Muscle layer of duodenum (tissue), 2 donors: ENCODE measurements at regions not wholly inside any gene's neighbourhood (a gene's known extent, or its start where the extent isn't known, plus 50 kb on each side); places are given as distances from the start of the nearest gene placed in this dataset.
"Not testable (repeated sequence)": the region's sequence is repeated elsewhere in the genome, so short reads cannot be mapped to it uniquely, and the experiment has no call there.

Source experiments
- H3K27ac ChIP-seq: one replicate; pipeline ENCODE4 v1.7.0; 2013; ENCODE audit warnings: mild to moderate bottlenecking, low read length
- H3K27me3 ChIP-seq: one replicate; pipeline ENCODE4 v1.7.0; 2013; ENCODE audit warnings: low read depth, mild to moderate bottlenecking, control low read depth, low read length
- H3K36me3 ChIP-seq, 2 donors: one replicate each; pipeline ENCODE4 v1.7.0; 2013; ENCODE audit warnings: low read length in 2 of 2, control low read depth in 1 of 2, mild to moderate bottlenecking in 1 of 2; ENCODE audit not compliant: insufficient read depth in 2 of 2, control insufficient read depth in 1 of 2
- H3K4me1 ChIP-seq, 2 donors: one replicate each; pipeline ENCODE4 v1.7.0; 2013; ENCODE audit warnings: low read length in 2 of 2, mild to moderate bottlenecking in 2 of 2, control low read depth in 1 of 2, moderate library complexity in 1 of 2; ENCODE audit not compliant: insufficient read depth in 2 of 2, control insufficient read depth in 1 of 2
- H3K4me3 ChIP-seq, 2 donors: one replicate each; pipeline ENCODE4 v1.7.0; 2013; ENCODE audit warnings: low read length in 2 of 2, low read depth in 1 of 2, mild to moderate bottlenecking in 1 of 2
- H3K9me3 ChIP-seq, 2 donors: one replicate each; pipeline ENCODE4 v1.7.0; 2013; ENCODE audit warnings: low read length in 2 of 2, control low read depth in 1 of 2, mild to moderate bottlenecking in 1 of 2; ENCODE audit not compliant: control insufficient read depth in 1 of 2
- donor health status: healthy.

GRCh38 chr4:187726485-187726884, 269.1 kb upstream of the ZFP42 start:
- no peaks in the 10 kb centered on the region for H3K9me3 ChIP-seq
- H3K36me3 ChIP-seq, result no peaks in the 10 kb centered on the region
- no peaks in the 10 kb centered on the region for H3K27me3 ChIP-seq
- H3K4me1 ChIP-seq, result no peaks in the 10 kb centered on the region
- no peak overlapping the region for H3K4me3 ChIP-seq
- H3K27ac ChIP-seq, result no peak overlapping the region

- no peaks in the 10 kb centered on the region for H3K9me3 ChIP-seq
- H3K27me3 ChIP-seq, result no peaks in the 10 kb centered on the region
- H3K4me1 ChIP-seq, result no peaks in the 10 kb centered on the region
- no peaks in the 10 kb centered on the region for H3K36me3 ChIP-seq
- no peak overlapping the region for H3K4me3 ChIP-seq
- H3K27ac ChIP-seq, result no peak overlapping the region
Observed at GRCh38 chr4:187732524-187732923, 263.0 kb upstream of the ZFP42 start.

- Histone ChIP-seq H3K36me3 (no peaks in the 10 kb centered on the region), H3K4me3 (no peak overlapping the region), H3K27ac (no peak overlapping the region), H3K27me3 (no peaks in the 10 kb centered on the region), H3K9me3 (peaks cover 0 to 23% of the 10 kb centered on the region in 2 donors), H3K4me1 (no peaks in the 10 kb centered on the region)
Observed at GRCh38 chr4:187739771-187740170, 255.8 kb upstream of the ZFP42 start.

GRCh38 chr4:187744911-187745310, 250.7 kb upstream of the ZFP42 start:
- H3K4me1 ChIP-seq, result no peaks in the 10 kb centered on the region
- no peak overlapping the region for H3K27ac ChIP-seq
- H3K36me3 ChIP-seq, result no peaks in the 10 kb centered on the region
- H3K9me3 ChIP-seq, result peaks cover 0 to 9% of the 10 kb centered on the region in 2 donors
- no peak overlapping the region for H3K4me3 ChIP-seq
- H3K27me3 ChIP-seq, result no peaks in the 10 kb centered on the region

- not testable (repeated sequence) for H3K4me1 ChIP-seq, H3K27me3 ChIP-seq, H3K36me3 ChIP-seq, H3K9me3 ChIP-seq, H3K27ac ChIP-seq, H3K4me3 ChIP-seq
Observed at GRCh38 chr4:187750652-187751051, 244.9 kb upstream of the ZFP42 start.

GRCh38 chr4:187767158-187767557, 228.4 kb upstream of the ZFP42 start:
- no peak overlapping the region for H3K27ac ChIP-seq
- H3K27me3 ChIP-seq, result no peaks in the 10 kb centered on the region
- no peaks in the 10 kb centered on the region for H3K4me1 ChIP-seq
- no peaks in the 10 kb centered on the region for H3K36me3 ChIP-seq
- no peak overlapping the region for H3K4me3 ChIP-seq
- no peaks in the 10 kb centered on the region for H3K9me3 ChIP-seq

- Histone ChIP-seq H3K4me1 (no peaks in the 10 kb centered on the region), H3K9me3 (no peaks in the 10 kb centered on the region), H3K36me3 (no peaks in the 10 kb centered on the region), H3K27me3 (no peaks in the 10 kb centered on the region), H3K4me3 (no peak overlapping the region), H3K27ac (no peak overlapping the region)
Observed at GRCh38 chr4:187767687-187768086, 227.9 kb upstream of the ZFP42 start.

- H3K36me3 ChIP-seq, result no peaks in the 10 kb centered on the region
- H3K4me3 ChIP-seq, result no peak overlapping the region
- H3K4me1 ChIP-seq, result no peaks in the 10 kb centered on the region
- H3K27ac ChIP-seq, result no peak overlapping the region
- no peaks in the 10 kb centered on the region for H3K9me3 ChIP-seq
- H3K27me3 ChIP-seq, result no peaks in the 10 kb centered on the region
Observed at GRCh38 chr4:187770345-187770744, 225.2 kb upstream of the ZFP42 start.

- Histone ChIP-seq H3K4me3 (no peak overlapping the region), H3K4me1 (no peaks in the 10 kb centered on the region), H3K27ac (no peak overlapping the region), H3K9me3 (peaks cover 0 to 6% of the 10 kb centered on the region in 2 donors), H3K36me3 (no peaks in the 10 kb centered on the region), H3K27me3 (no peaks in the 10 kb centered on the region)
Observed at GRCh38 chr4:187777954-187778353, 217.6 kb upstream of the ZFP42 start.

GRCh38 chr4:187780070-187780469, 215.5 kb upstream of the ZFP42 start:
- H3K36me3 ChIP-seq, result no peaks in the 10 kb centered on the region
- peaks cover 0 to 13% of the 10 kb centered on the region in 2 donors for H3K9me3 ChIP-seq
- no peaks in the 10 kb centered on the region for H3K27me3 ChIP-seq
- no peak overlapping the region for H3K4me3 ChIP-seq
- no peak overlapping the region for H3K27ac ChIP-seq
- H3K4me1 ChIP-seq, result no peaks in the 10 kb centered on the region

- Histone ChIP-seq H3K27ac (no peak overlapping the region), H3K36me3 (no peaks in the 10 kb centered on the region), H3K4me3 (no peak overlapping the region), H3K27me3 (no peaks in the 10 kb centered on the region), H3K9me3 (peaks cover 0 to 13% of the 10 kb centered on the region in 2 donors), H3K4me1 (no peaks in the 10 kb centered on the region)
Observed at GRCh38 chr4:187782286-187782824, 213.2 kb upstream of the ZFP42 start.

- Histone ChIP-seq H3K4me1 (no peaks in the 10 kb centered on the region), H3K27ac (no peak overlapping the region), H3K36me3 (no peaks in the 10 kb centered on the region), H3K27me3 (no peaks in the 10 kb centered on the region), H3K9me3 (peaks cover 0 to 7% of the 10 kb centered on the region in 2 donors), H3K4me3 (no peak overlapping the region)
Observed at GRCh38 chr4:187786190-187786589, 209.4 kb upstream of the ZFP42 start.
